ENCODE measurements at regions not wholly inside any gene's neighbourhood (a gene's known extent, or its start where the extent isn't known, plus 50 kb on each side); places are given as distances from the start of the nearest gene placed in this dataset.
"Not testable (repeated sequence)": the region's sequence is repeated elsewhere in the genome, so short reads cannot be mapped to it uniquely, and the experiment has no call there.

GRCh38 chr14:89469210-89470198 lies 52.5 kb upstream of the FOXN3 start:
- no peaks in the 10 kb centered on the region for H4K20me1 ChIP-seq (ENCODE audit: control insufficient read depth, insufficient read depth, low read depth, low read length)
- H3K27me3 ChIP-seq (ENCODE audit: control insufficient read depth, low read length): no peaks in the 10 kb centered on the region
- H3F3A ChIP-seq (ENCODE audit: control insufficient read depth, insufficient read depth): no peaks in the 10 kb centered on the region
- H3K27ac ChIP-seq (ENCODE audit: low read depth, low read length): no peak overlapping the region
- H3K9me3 ChIP-seq (ENCODE audit: control insufficient read depth, insufficient read depth, low read length): no peaks in the 10 kb centered on the region
- no peak overlapping the region for H3K4me2 ChIP-seq (ENCODE audit: low read length)
- H3K79me2 ChIP-seq (ENCODE audit: control insufficient read depth, low read length): no peaks in the 10 kb centered on the region
- no peak overlapping the region for H3K4me3 ChIP-seq (ENCODE audit: low read length)
- H3K4me1 ChIP-seq (ENCODE audit: control insufficient read depth, low read length): peaks cover 20% of the 10 kb centered on the region
- no peaks in the 10 kb centered on the region for H3K9me2 ChIP-seq (replicated peaks; ENCODE audit: control insufficient read depth, low read length)
- no peaks in the 10 kb centered on the region for H3K36me3 ChIP-seq (ENCODE audit: control insufficient read depth, low read length)
- no peak for TF ChIP-seq CTCF (IDR thresholded peaks at IDR 0.05; ENCODE audit: low read depth, low read length, poor library complexity, severe bottlenecking)
- TF ChIP-seq EZH2phosphoT487 (IDR thresholded peaks at IDR 0.05; ENCODE audit: borderline replicate concordance, low read length): no peak

- no peaks in the 10 kb centered on the region for H3F3A ChIP-seq (ENCODE audit: control insufficient read depth, insufficient read depth)
- H3K4me1 ChIP-seq (ENCODE audit: control insufficient read depth, low read length): peaks cover 20% of the 10 kb centered on the region
- no peaks in the 10 kb centered on the region for H3K27me3 ChIP-seq (ENCODE audit: control insufficient read depth, low read length)
- no peak overlapping the region for H3K27ac ChIP-seq (ENCODE audit: low read depth, low read length)
- no peaks in the 10 kb centered on the region for H3K79me2 ChIP-seq (ENCODE audit: control insufficient read depth, low read length)
- H3K9me3 ChIP-seq (ENCODE audit: control insufficient read depth, insufficient read depth, low read length): no peaks in the 10 kb centered on the region
- H3K36me3 ChIP-seq (ENCODE audit: control insufficient read depth, low read length): no peaks in the 10 kb centered on the region
- no peak overlapping the region for H3K4me3 ChIP-seq (ENCODE audit: low read length)
- TF ChIP-seq EZH2phosphoT487 (IDR thresholded peaks at IDR 0.05; ENCODE audit: borderline replicate concordance, low read length) (no peak), CTCF (IDR thresholded peaks at IDR 0.05; ENCODE audit: low read depth, low read length, poor library complexity, severe bottlenecking) (no peak)
- H4K20me1 ChIP-seq (ENCODE audit: control insufficient read depth, insufficient read depth, low read depth, low read length): no peaks in the 10 kb centered on the region
- H3K9me2 ChIP-seq (replicated peaks; ENCODE audit: control insufficient read depth, low read length): no peaks in the 10 kb centered on the region
- H3K4me2 ChIP-seq (ENCODE audit: low read length): no peak overlapping the region
These were observed 51.5 kb upstream of the FOXN3 start for GRCh38 chr14:89468566-89468965.

GRCh38 chr14:89468030-89468429 lies 51.0 kb upstream of the FOXN3 start:
- H3K9me2 ChIP-seq (replicated peaks; ENCODE audit: control insufficient read depth, low read length); H4K20me1 ChIP-seq (ENCODE audit: control insufficient read depth, insufficient read depth, low read depth, low read length); H3K27ac ChIP-seq (ENCODE audit: low read depth, low read length); H3K4me3 ChIP-seq (ENCODE audit: low read length); H3K4me2 ChIP-seq (ENCODE audit: low read length); H3K27me3 ChIP-seq (ENCODE audit: control insufficient read depth, low read length); H3K79me2 ChIP-seq (ENCODE audit: control insufficient read depth, low read length); H3K9me3 ChIP-seq (ENCODE audit: control insufficient read depth, insufficient read depth, low read length); H3F3A ChIP-seq (ENCODE audit: control insufficient read depth, insufficient read depth); H3K36me3 ChIP-seq (ENCODE audit: control insufficient read depth, low read length): not testable (repeated sequence)
- H3K4me1 ChIP-seq (ENCODE audit: control insufficient read depth, low read length): peaks cover 22% of the 10 kb centered on the region

GRCh38 chr14:89466944-89467343 lies 49.9 kb upstream of the FOXN3 start:
- no peak for TF ChIP-seq EZH2phosphoT487 (IDR thresholded peaks at IDR 0.05; ENCODE audit: borderline replicate concordance, low read length)
- no peak for TF ChIP-seq CTCF (IDR thresholded peaks at IDR 0.05; ENCODE audit: low read depth, low read length, poor library complexity, severe bottlenecking)
- Histone ChIP-seq H3F3A (ENCODE audit: control insufficient read depth, insufficient read depth) (no peaks in the 10 kb centered on the region), H3K27me3 (ENCODE audit: control insufficient read depth, low read length) (no peaks in the 10 kb centered on the region), H3K4me2 (ENCODE audit: low read length) (no peak overlapping the region), H3K9me3 (ENCODE audit: control insufficient read depth, insufficient read depth, low read length) (no peaks in the 10 kb centered on the region), H3K27ac (ENCODE audit: low read depth, low read length) (no peak overlapping the region), H3K4me3 (ENCODE audit: low read length) (no peak overlapping the region), H3K79me2 (ENCODE audit: control insufficient read depth, low read length) (no peaks in the 10 kb centered on the region), H3K36me3 (ENCODE audit: control insufficient read depth, low read length) (no peaks in the 10 kb centered on the region), H4K20me1 (ENCODE audit: control insufficient read depth, insufficient read depth, low read depth, low read length) (no peaks in the 10 kb centered on the region), H3K9me2 (replicated peaks; ENCODE audit: control insufficient read depth, low read length) (no peaks in the 10 kb centered on the region), H3K4me1 (ENCODE audit: control insufficient read depth, low read length) (peaks cover 33% of the 10 kb centered on the region)

Measured in DOHH2 (cell line).